Activated CD4-positive, alpha-beta T cell treated with anti-CD3 and anti-CD28 coated beads for 36 hours (primary cell): ENCODE measurements at regions not wholly inside any gene's neighbourhood (a gene's known extent, or its start where the extent isn't known, plus 50 kb on each side); places are given as distances from the start of the nearest gene placed in this dataset.

Experiments used
- ATAC-seq: fragments of 200-7000 bp; cut with Tn5 transposase; one replicate; pipeline ENCODE4 v1.10.0; 2021; ENCODE audit warnings: mild to moderate bottlenecking, moderate library complexity
- CTCF ChIA-PET: fragments of 350-600 bp; sonication (Branson Sonifier 250); formaldehyde crosslinking; loops from one replicate; lab custom pipeline; 2021; ENCODE audit warnings: antibody characterized with exemption; lab: Charles Lee
- POLR2A ChIA-PET: fragments of 350-600 bp; sonication (Branson Sonifier 250); formaldehyde crosslinking; loops from one replicate; lab custom pipeline; 2021; ENCODE audit warnings: antibody characterized with exemption, inconsistent platforms; lab: Charles Lee
- DNase-seq: peaks from one replicate; pipeline ENCODE4 v3.0.0-alpha.2; 2020
- H3K27ac Mint-ChIP-seq: one replicate; pipeline ENCODE4 v1.8.0; 2021; ENCODE audit warnings: mixed read lengths
- H3K27me3 Mint-ChIP-seq: one replicate; pipeline ENCODE4 v1.8.0; 2021; ENCODE audit warnings: mixed read lengths
- H3K36me3 Mint-ChIP-seq: one replicate; pipeline ENCODE4 v1.8.0; 2021; ENCODE audit warnings: low read depth, mixed read lengths
- H3K4me1 Mint-ChIP-seq: one replicate; pipeline ENCODE4 v1.8.0; 2021; ENCODE audit warnings: mixed read lengths
- H3K4me3 Mint-ChIP-seq: one replicate; pipeline ENCODE4 v1.8.0; 2021; ENCODE audit warnings: mild to moderate bottlenecking, moderate library complexity, mixed read lengths
- H3K9me3 Mint-ChIP-seq: one replicate; pipeline ENCODE4 v1.8.0; 2021; ENCODE audit warnings: low read depth, mixed read lengths
- intact Hi-C, 2 experiments: fragments of 100-400 bp; cut with DNase I in 1 of 2; cut with micrococcal nuclease in 1 of 2; formaldehyde crosslinking; loops; one replicate each; pipeline versions ENCODE4 v1.14.2 to v1.15.1; 2022 to 2024; cut with DNase I, micrococcal nuclease

DNA sequence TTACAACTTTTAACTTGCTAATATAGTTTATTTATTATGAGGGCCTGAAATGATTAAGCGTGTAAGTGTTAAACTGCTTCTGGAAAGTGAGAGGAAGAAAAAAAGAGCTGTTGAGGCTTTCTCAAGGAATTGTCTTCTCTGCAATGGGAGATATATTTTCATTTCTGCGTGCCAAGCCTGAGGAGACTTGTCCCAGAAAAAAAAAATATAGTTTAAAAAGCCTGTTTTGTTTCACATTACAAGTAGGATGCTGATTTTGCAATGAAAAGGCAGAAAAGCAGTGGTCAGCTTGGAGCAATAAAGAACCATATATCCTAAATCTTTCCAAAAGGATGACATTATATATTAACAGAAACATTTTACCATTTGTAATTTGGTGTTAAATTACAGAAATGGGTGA, 115.5 kb downstream of the GMNC start:
- no peak overlapping the region for H3K4me3 Mint-ChIP-seq
- H3K9me3 Mint-ChIP-seq = no peaks in the 10 kb centered on the region
- POLR2A ChIA-PET = no interaction called here
- no peaks in the 10 kb centered on the region for H3K36me3 Mint-ChIP-seq
- H3K27ac Mint-ChIP-seq = no peak overlapping the region
- no peaks in the 10 kb centered on the region for H3K4me1 Mint-ChIP-seq
- CTCF ChIA-PET = interaction anchor here (0.8 kb wide), 1 partner anchor 42 kb away, joined by 3 read pairs; no protein-coding TSS in a partner anchor
- no peak for ATAC-seq
- peaks cover 2% of the 10 kb centered on the region for H3K27me3 Mint-ChIP-seq
- intact Hi-C loops = no loop called here
- no peak for DNase-seq

- Mint-ChIP-seq H3K27ac (no peak overlapping the region), H3K4me1 (no peaks in the 10 kb centered on the region), H3K4me3 (no peak overlapping the region), H3K9me3 (no peaks in the 10 kb centered on the region), H3K27me3 (peaks cover 6% of the 10 kb centered on the region), H3K36me3 (no peaks in the 10 kb centered on the region)
- ChIA-PET CTCF (no interaction called here), POLR2A (no interaction called here)
- no peak for DNase-seq
- no peak for ATAC-seq
- intact Hi-C loops = no loop called here
These were observed 116.0 kb downstream of the GMNC start for GRCh38 chr3:190746531-190746930.

- no peak for DNase-seq
- CTCF ChIA-PET = no interaction called here
- H3K4me3 Mint-ChIP-seq = no peak overlapping the region
- POLR2A ChIA-PET = no interaction called here
- H3K27me3 Mint-ChIP-seq = peaks cover 14% of the 10 kb centered on the region
- H3K9me3 Mint-ChIP-seq = no peaks in the 10 kb centered on the region
- no peak for ATAC-seq
- intact Hi-C loops = no loop called here
- H3K4me1 Mint-ChIP-seq = no peaks in the 10 kb centered on the region
- no peak overlapping the region for H3K27ac Mint-ChIP-seq
- no peaks in the 10 kb centered on the region for H3K36me3 Mint-ChIP-seq
These were observed 120.7 kb downstream of the GMNC start for GRCh38 chr3:190741788-190742187.

GRCh38 chr3:190739641-190740185, 122.8 kb downstream of the GMNC start:
- ChIA-PET POLR2A (no interaction called here), CTCF (no interaction called here)
- no peaks in the 10 kb centered on the region for H3K9me3 Mint-ChIP-seq
- H3K27me3 Mint-ChIP-seq = peaks cover 14% of the 10 kb centered on the region
- ATAC-seq (no peak), DNase-seq (no peak)
- no peak overlapping the region for H3K27ac Mint-ChIP-seq
- H3K4me1 Mint-ChIP-seq = no peaks in the 10 kb centered on the region
- intact Hi-C loops = no loop called here
- H3K36me3 Mint-ChIP-seq = no peaks in the 10 kb centered on the region
- no peak overlapping the region for H3K4me3 Mint-ChIP-seq

GRCh38 chr3:190738636-190739155, 123.8 kb downstream of the GMNC start:
- intact Hi-C loops = no loop called here
- ATAC-seq = no peak
- Mint-ChIP-seq H3K36me3 (no peaks in the 10 kb centered on the region), H3K4me1 (no peaks in the 10 kb centered on the region), H3K9me3 (no peaks in the 10 kb centered on the region), H3K27ac (no peak overlapping the region), H3K4me3 (no peak overlapping the region), H3K27me3 (peaks cover 14% of the 10 kb centered on the region)
- no peak for DNase-seq
- CTCF ChIA-PET = no interaction called here
- POLR2A ChIA-PET = no interaction called here

DNA sequence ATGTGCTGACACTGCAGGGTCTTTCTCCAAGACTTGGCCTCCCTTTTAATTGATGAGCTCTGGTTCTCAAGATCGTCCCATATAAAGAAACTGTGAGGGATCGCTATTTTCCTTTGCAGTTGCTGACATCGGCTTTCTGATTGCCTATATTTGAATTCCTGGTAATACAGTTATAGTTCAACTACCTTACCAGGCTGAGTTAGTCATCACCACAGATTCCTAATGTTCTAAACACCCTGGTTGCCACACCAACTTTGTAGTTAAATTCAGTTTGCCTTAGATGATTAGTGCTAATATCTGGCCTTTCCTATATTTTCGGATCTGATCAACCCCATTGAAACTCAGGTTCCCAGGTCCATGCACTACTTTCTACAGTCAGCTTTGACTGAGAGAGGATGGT, 125.0 kb downstream of the GMNC start:
- Mint-ChIP-seq H3K36me3 (no peaks in the 10 kb centered on the region), H3K4me3 (no peak overlapping the region), H3K27ac (no peak overlapping the region), H3K9me3 (no peaks in the 10 kb centered on the region), H3K4me1 (no peaks in the 10 kb centered on the region), H3K27me3 (peaks cover 14% of the 10 kb centered on the region)
- ChIA-PET CTCF (interaction anchor here (0.6 kb wide), 1 partner anchor 415 kb away, joined by 4 read pairs; the partner anchor contains the start of gene CLDN1), POLR2A (no interaction called here)
- DNase-seq (no peak), ATAC-seq (no peak)
- intact Hi-C loops = no loop called here

- H3K4me3 Mint-ChIP-seq = no peak overlapping the region
- H3K9me3 Mint-ChIP-seq = no peaks in the 10 kb centered on the region
- ChIA-PET POLR2A (no interaction called here), CTCF (no interaction called here)
- no peak overlapping the region for H3K27ac Mint-ChIP-seq
- no peak for DNase-seq
- no peaks in the 10 kb centered on the region for H3K4me1 Mint-ChIP-seq
- intact Hi-C loops = no loop called here
- no peak for ATAC-seq
- H3K27me3 Mint-ChIP-seq = peaks cover 3% of the 10 kb centered on the region
- H3K36me3 Mint-ChIP-seq = no peaks in the 10 kb centered on the region
These were observed 128.0 kb downstream of the GMNC start for GRCh38 chr3:190734490-190734889.

GRCh38 chr3:190733591-190734146, 128.8 kb downstream of the GMNC start:
- intact Hi-C loops = no loop called here
- ATAC-seq = no peak
- Mint-ChIP-seq H3K36me3 (no peaks in the 10 kb centered on the region), H3K4me1 (no peaks in the 10 kb centered on the region), H3K4me3 (no peak overlapping the region), H3K9me3 (no peaks in the 10 kb centered on the region), H3K27ac (no peak overlapping the region), H3K27me3 (no peaks in the 10 kb centered on the region)
- DNase-seq = no peak
- ChIA-PET CTCF (no interaction called here), POLR2A (no interaction called here)

- Mint-ChIP-seq H3K36me3 (no peaks in the 10 kb centered on the region), H3K9me3 (no peaks in the 10 kb centered on the region), H3K27ac (no peak overlapping the region), H3K27me3 (peaks cover 2% of the 10 kb centered on the region), H3K4me3 (no peak overlapping the region), H3K4me1 (no peaks in the 10 kb centered on the region)
- CTCF ChIA-PET = no interaction called here
- DNase-seq (no peak), ATAC-seq (no peak)
- intact Hi-C loops = no loop called here
- POLR2A ChIA-PET = no interaction called here
These were observed 130.9 kb downstream of the GMNC start for GRCh38 chr3:190731596-190731995.

DNA sequence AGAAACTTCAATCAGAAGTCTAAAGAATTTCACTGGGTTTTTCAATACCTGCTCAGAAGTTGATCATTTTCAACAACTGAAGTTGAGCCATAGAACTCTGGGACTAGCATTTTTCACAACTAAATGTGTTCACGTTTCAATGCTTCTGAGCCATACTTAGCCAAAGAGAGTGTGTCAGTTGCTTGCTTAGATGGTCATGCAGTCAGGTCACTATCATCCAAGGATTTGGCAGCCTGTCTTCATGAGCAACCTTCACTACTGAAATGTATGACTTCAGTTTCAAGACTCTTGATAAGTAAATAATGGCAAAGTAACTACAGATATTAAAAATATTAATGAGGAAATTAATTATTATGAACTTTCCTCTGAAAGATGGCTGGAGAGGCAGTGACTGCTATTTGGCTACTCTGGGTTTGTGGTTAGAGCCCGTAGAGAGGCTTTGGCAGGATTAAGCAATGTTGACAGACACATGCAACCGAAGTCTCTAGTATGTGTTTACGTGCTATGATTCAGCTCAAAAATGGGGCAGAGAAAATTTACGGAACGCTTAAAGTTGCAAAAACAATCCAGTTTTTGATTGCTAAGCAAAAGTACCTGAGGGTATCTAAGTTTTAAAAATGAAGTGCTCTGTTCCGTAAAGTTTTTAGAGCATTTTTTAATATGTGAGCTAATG, 133.8 kb downstream of the GMNC start:
- POLR2A ChIA-PET = no interaction called here

GRCh38 chr3:190722181-190722905, 140.2 kb downstream of the GMNC start:
- intact Hi-C loops = no loop called here
- ChIA-PET POLR2A (no interaction called here), CTCF (no interaction called here)
- H3K4me3 Mint-ChIP-seq = no peak overlapping the region
- no peak for DNase-seq
- H3K27me3 Mint-ChIP-seq = peaks cover 16% of the 10 kb centered on the region
- H3K27ac Mint-ChIP-seq = no peak overlapping the region
- ATAC-seq = no peak
- no peaks in the 10 kb centered on the region for H3K9me3 Mint-ChIP-seq
- no peaks in the 10 kb centered on the region for H3K4me1 Mint-ChIP-seq
- H3K36me3 Mint-ChIP-seq = no peaks in the 10 kb centered on the region

More for the DNA sequence above, 133.8 kb downstream of the GMNC start:
- H3K27ac Mint-ChIP-seq = no peak overlapping the region
- ATAC-seq = no peak
- H3K4me3 Mint-ChIP-seq = no peak overlapping the region
- H3K4me1 Mint-ChIP-seq = no peaks in the 10 kb centered on the region
- H3K27me3 Mint-ChIP-seq = peaks cover 11% of the 10 kb centered on the region
- no peak for DNase-seq
- intact Hi-C loops = no loop called here
- no peaks in the 10 kb centered on the region for H3K36me3 Mint-ChIP-seq
- no peaks in the 10 kb centered on the region for H3K9me3 Mint-ChIP-seq
- CTCF ChIA-PET = no interaction called here
